ENCODE measurements at regions not wholly inside any gene's neighbourhood (a gene's known extent, or its start where the extent isn't known, plus 50 kb on each side); places are given as distances from the start of the nearest gene placed in this dataset.

DNA sequence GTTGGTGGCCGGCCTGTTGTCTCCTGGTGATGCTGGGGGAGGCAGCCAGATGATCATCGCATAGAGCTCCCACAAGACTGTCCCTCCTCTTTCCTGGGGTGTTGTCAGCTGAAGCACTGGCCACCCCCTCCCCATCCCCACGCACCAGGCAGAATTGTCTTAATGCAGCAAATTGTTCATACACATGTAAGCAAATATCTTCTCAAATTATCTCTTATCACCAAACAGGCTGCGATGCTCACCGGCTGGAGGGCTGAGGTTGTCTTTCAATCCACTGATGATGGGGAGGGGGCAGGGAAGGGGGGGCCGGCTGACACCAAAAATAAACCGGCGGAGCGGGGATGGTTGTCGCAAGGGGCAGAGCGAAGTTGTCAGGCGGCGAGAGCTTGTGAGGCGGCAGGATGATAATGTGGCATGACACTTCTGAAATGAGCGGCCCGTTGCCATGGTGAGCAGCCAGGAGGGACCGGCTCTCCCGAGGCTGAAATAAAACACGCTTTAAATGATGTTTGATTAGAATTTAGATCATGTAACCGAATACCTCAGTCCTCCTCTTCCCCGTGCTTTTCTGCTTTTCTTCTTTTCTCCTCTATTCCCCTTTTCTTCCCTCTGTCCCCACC is 59.8 kb downstream of the MRM1 start:
- no peaks in the 10 kb centered on the region for H3K9me3 ChIP-seq (ENCODE audit: low read depth, low read length)
- H3K27me3 ChIP-seq (ENCODE audit: insufficient read depth, low read length): peaks cover 25% of the 10 kb centered on the region
- no peaks in the 10 kb centered on the region for H3K4me1 ChIP-seq (ENCODE audit: insufficient read depth, low read length)
- H3K4me3 ChIP-seq (ENCODE audit: low read length): no peak overlapping the region

DNA sequence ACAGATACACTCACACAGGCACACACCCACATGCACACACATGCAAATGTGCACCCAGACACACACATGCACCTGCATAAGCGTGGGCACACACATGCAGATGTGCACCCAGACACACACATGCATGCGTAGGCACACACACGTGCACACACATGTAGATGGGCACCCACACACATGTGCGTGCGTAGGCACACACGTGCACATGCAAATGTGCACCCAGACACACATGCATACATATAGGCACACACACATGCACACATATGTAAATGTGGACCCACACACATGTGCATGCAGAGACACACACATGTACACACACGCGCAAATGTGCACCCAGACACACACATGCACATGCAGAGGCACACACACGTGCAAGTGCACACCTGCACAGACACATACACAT is 60.3 kb downstream of the MRM1 start:
- Histone ChIP-seq H3K4me3 (ENCODE audit: low read length) (no peak overlapping the region), H3K27me3 (ENCODE audit: insufficient read depth, low read length) (peaks cover 20% of the 10 kb centered on the region), H3K9me3 (ENCODE audit: low read depth, low read length) (no peaks in the 10 kb centered on the region), H3K4me1 (ENCODE audit: insufficient read depth, low read length) (no peaks in the 10 kb centered on the region)

DNA sequence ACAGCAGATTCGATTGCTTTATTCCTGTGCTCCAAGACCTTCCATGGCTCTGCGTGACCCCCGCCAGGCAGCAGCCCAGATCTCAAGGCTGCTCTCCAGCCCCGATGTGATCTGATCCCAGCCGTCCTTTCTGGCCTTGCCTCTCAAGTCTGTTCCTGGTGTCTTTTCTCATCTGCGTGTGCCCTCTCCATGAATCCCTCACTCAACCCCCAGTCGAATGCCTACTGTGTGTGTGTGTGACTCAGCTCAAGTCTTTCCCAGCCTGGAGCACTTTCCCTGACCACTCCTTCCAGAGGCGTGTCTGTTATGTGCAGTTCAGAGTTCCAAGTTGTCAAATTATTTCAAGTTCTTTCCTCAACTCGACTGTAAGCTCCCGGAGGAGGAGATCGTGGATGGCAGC is 64.0 kb downstream of the MRM1 start:
- Histone ChIP-seq H3K4me1 (ENCODE audit: insufficient read depth, low read length) (no peaks in the 10 kb centered on the region), H3K27me3 (ENCODE audit: insufficient read depth, low read length) (no peaks in the 10 kb centered on the region), H3K4me3 (ENCODE audit: low read length) (no peak overlapping the region), H3K9me3 (ENCODE audit: low read depth, low read length) (no peaks in the 10 kb centered on the region)

DNA sequence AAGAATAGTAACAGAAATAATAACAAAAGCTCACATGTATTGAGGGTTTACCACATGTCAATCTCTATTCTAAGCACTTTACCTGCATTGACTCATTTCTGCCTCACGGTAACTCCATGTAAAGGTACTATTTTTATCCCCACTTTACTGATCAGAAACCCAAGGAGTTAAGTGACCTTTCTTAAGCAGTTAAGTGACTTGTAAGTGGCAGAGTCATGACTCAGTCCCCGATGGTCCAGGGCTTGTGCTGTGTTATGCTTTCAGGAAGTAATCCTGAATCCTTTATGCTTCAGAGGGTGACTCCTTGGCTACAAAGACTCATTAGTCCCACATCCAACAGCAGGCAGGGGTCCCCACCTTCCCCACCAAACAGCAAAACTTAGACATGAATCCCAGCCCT is 66.5 kb downstream of the MRM1 start:
- Histone ChIP-seq H3K9me3 (ENCODE audit: low read depth, low read length) (no peaks in the 10 kb centered on the region), H3K4me3 (ENCODE audit: low read length) (no peak overlapping the region), H3K27me3 (ENCODE audit: insufficient read depth, low read length) (no peaks in the 10 kb centered on the region), H3K4me1 (ENCODE audit: insufficient read depth, low read length) (no peaks in the 10 kb centered on the region)

DNA sequence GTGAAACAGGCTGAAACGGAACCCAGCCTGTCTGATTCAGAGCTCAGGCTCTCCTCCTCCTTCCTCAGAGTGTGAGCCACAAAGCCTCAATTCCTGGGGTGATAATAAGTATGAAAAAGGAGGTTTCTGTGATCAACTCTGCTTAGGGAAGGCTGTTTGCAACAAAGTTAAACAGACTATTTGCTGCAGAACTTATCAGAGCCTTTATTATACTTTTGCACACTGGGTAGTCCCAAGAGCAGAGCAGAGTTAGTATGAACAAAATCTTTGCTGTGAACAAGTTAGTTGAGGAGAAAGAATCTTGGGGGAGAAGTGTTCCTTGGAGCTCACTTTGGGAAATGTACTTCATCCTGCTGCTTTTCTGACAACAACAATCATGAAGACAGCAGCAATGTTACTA is 67.4 kb downstream of the MRM1 start:
- Histone ChIP-seq H3K4me1 (ENCODE audit: insufficient read depth, low read length) (peaks cover 1% of the 10 kb centered on the region), H3K9me3 (ENCODE audit: low read depth, low read length) (no peaks in the 10 kb centered on the region), H3K4me3 (ENCODE audit: low read length) (no peak overlapping the region), H3K27me3 (ENCODE audit: insufficient read depth, low read length) (no peaks in the 10 kb centered on the region)

DNA sequence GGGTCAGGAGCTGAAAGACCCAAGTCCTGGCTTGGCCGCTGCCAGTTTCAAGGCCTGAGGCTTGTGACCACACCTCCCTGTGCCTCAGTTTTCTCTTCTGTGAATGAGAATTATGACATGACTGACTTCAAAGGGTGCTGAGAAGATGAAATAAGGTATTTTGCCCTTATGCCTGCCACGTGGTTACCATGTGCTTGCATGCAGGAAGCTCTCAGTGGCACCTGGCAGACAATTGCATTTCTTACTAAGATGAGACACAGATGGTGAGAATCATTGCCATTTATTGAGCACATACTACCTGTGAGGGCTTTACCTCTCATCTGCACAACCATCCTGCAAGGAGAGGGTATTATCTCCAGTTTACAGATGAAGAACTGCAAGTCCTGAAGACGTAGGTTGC is 69.8 kb downstream of the MRM1 start:
- Histone ChIP-seq H3K4me1 (ENCODE audit: insufficient read depth, low read length) (peaks cover 18% of the 10 kb centered on the region), H3K4me3 (ENCODE audit: low read length) (no peak overlapping the region), H3K9me3 (ENCODE audit: low read depth, low read length) (no peaks in the 10 kb centered on the region), H3K27me3 (ENCODE audit: insufficient read depth, low read length) (no peaks in the 10 kb centered on the region)

DNA sequence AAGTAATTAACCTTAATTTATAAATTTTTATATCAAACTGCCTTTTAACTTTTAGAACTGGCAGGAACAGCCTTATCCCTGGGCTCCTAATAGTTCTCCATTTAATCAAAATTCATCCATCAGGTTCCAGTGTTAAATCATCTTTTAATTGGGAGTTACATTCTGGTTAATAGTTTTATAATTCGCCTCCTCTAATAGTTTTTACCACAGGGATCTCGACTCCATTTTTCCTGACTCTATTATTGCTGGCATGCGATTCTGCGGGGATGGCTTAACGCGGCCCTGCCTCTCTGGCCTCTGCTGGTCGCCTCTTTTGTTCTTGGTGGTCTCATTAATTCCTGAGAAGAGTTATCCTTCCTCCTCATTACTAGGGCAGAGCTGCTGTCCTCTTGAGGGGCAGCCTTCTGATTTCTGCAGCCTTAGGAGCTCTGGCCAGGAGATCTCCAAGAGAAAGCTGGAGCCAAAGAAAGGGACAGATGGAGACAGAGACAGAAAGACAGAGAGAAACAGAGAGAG is 71.1 kb downstream of the MRM1 start:
- Histone ChIP-seq H3K4me1 (ENCODE audit: insufficient read depth, low read length) (peaks cover 18% of the 10 kb centered on the region), H3K4me3 (ENCODE audit: low read length) (no peak overlapping the region), H3K9me3 (ENCODE audit: low read depth, low read length) (no peaks in the 10 kb centered on the region), H3K27me3 (ENCODE audit: insufficient read depth, low read length) (no peaks in the 10 kb centered on the region)

DNA sequence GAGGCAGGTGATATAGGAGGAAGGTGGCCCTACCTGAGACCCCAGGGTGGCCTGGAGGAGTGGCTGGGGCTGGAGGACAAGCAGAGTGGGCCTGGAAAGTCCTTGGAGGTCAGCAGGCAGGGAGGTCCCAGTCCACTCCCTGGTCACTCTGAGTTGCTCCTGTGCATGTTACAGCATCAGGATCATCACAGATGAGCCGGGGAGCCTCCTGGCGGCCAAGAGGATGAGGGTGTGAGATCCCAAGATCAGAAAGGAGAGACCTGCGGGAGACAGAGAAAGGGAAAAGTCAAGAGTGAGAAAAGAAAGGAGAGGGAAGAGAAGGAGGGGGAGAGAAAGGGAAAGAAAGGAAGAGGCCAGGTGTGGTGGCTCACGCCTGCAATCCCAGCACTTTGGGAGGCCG is 71.7 kb downstream of the MRM1 start:
- H3K4me1 ChIP-seq (ENCODE audit: insufficient read depth, low read length): peaks cover 18% of the 10 kb centered on the region
- H3K9me3 ChIP-seq (ENCODE audit: low read depth, low read length): no peaks in the 10 kb centered on the region
- H3K4me3 ChIP-seq (ENCODE audit: low read length): no peak overlapping the region
- H3K27me3 ChIP-seq (ENCODE audit: insufficient read depth, low read length): no peaks in the 10 kb centered on the region

DNA sequence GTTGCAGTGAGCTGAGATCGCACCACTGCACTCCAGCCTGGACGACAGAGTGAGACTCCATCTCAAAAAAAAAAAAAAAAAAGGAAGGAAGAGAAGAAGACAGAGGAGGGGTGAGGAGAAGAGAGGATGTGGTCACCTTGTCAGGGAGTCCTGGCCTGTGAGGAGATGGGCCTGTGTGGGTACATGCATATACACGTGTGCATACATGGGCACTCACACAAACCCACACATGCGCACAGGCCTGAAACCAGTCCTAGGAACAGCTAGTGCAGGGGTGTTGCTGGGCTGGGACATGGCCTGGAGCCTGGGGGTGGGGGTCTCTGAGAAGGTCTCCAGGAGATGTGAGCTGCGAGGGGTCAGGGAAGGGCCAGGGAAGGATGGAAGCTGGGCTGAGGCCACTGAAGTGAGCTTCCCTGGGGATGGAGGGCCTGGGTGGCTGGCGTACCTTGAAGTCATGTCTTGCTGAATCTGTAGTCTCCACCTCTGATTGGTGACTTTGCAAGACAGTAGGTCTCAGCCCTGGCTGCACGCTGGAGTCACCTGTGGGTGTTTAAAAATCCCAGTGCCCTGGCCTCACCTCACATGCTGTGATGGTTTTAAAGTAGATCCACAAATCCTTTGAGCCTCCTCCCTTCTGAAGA is 72.4 kb downstream of the MRM1 start:
- peaks cover 18% of the 10 kb centered on the region for H3K4me1 ChIP-seq (ENCODE audit: insufficient read depth, low read length)
- no peak overlapping the region for H3K4me3 ChIP-seq (ENCODE audit: low read length)
- no peaks in the 10 kb centered on the region for H3K9me3 ChIP-seq (ENCODE audit: low read depth, low read length)
- H3K27me3 ChIP-seq (ENCODE audit: insufficient read depth, low read length): no peaks in the 10 kb centered on the region

DNA sequence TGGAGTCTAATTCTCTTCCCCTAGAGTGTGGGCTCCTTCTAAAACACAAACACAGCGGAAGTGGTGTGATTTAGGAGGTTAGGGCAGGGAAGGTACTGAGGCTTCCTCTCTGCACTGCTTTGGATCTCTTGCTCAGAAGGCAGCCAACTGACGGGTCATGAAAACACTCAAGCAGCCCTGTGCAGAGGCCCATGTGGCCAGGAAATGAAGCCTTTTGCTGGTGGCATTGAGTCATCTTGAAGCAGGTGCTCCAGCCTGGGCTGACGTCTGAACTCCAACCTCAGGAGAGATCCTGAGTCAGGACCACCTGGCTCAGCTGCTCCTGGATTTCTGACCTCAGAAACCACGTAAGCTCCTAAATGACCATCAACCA is 72.9 kb downstream of the MRM1 start:
- H3K27me3 ChIP-seq (ENCODE audit: insufficient read depth, low read length): no peaks in the 10 kb centered on the region
- H3K4me3 ChIP-seq (ENCODE audit: low read length): no peak overlapping the region
- no peaks in the 10 kb centered on the region for H3K9me3 ChIP-seq (ENCODE audit: low read depth, low read length)
- H3K4me1 ChIP-seq (ENCODE audit: insufficient read depth, low read length): peaks cover 18% of the 10 kb centered on the region

DNA sequence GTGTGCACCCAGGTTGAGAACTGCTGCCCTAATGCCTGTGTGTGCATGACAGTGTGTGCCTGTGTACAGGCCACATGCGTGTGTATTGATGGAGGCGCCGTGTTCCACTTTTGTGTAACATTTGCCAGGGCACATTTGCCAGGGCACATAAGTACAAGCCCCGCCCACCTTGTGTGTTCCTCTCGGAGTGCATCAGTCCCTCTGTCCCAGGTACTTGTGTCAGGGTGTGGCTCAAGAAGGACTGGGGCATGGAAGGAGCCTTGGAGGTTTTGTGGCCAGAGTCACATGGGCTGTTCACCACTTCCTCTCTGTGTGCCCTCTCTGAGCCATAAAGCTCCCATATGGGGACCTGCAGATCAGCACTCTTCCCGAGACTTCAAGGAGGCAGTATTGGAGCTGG is 73.9 kb downstream of the MRM1 start:
- Histone ChIP-seq H3K4me1 (ENCODE audit: insufficient read depth, low read length) (peaks cover 18% of the 10 kb centered on the region), H3K9me3 (ENCODE audit: low read depth, low read length) (no peaks in the 10 kb centered on the region), H3K27me3 (ENCODE audit: insufficient read depth, low read length) (no peaks in the 10 kb centered on the region), H3K4me3 (ENCODE audit: low read length) (no peak overlapping the region)

DNA sequence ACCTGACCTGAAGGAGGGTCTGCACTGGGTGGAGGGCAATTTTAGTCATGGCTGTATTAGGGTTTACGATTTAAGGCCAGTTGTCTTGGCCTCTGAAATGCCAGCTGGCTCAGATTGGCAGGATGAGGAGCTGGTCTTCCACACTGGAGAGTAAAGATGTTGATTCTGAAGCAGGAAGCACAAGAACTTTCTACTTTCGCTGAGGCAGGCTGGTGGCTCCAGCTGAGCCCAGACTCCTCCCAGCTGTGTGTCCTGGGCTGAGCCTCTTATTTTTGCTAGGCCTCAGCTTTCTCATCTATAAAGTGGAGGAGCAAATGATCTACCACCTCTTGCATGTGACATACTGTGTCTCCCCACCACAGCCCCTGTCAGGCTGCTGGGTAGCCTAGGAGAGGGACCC is 74.4 kb downstream of the MRM1 start:
- no peak overlapping the region for H3K4me3 ChIP-seq (ENCODE audit: low read length)
- H3K9me3 ChIP-seq (ENCODE audit: low read depth, low read length): no peaks in the 10 kb centered on the region
- no peaks in the 10 kb centered on the region for H3K27me3 ChIP-seq (ENCODE audit: insufficient read depth, low read length)
- H3K4me1 ChIP-seq (ENCODE audit: insufficient read depth, low read length): peaks cover 18% of the 10 kb centered on the region

DNA sequence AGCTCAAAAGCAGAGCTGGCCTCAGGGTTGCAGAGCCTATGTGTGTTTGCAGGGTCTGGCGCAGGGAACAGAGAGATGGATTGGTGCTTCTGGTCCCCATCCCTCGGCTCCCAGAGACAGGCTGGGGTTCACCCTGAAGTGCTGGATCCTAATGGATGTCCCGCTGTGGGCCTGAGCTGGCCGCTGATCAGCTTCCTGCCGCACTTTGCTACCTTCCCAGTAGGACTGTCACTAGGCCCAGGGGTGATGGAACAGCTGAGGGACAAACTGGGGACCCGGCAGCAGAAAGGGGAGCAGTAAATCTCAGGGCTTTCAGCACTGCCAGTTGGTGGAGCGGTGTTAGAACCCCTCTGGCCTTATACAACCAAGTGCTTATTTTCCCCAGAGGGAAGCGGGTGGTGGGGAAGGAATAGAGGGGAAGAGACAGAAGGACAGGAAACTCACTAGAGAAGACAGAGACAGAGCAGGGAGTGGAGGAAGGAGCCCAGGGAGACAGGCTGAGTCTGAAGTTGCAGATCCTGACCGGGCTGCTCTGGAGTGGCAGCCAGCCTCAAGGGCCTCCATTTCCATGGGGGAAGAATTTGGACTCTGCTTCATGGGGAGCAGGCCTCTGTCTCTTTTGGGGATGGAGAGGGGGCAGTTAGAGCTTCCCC is 78.6 kb downstream of the MRM1 start:
- no peak overlapping the region for H3K4me3 ChIP-seq (ENCODE audit: low read length)
- peaks cover 11% of the 10 kb centered on the region for H3K4me1 ChIP-seq (ENCODE audit: insufficient read depth, low read length)
- H3K9me3 ChIP-seq (ENCODE audit: low read depth, low read length): no peaks in the 10 kb centered on the region
- no peaks in the 10 kb centered on the region for H3K27me3 ChIP-seq (ENCODE audit: insufficient read depth, low read length)

DNA sequence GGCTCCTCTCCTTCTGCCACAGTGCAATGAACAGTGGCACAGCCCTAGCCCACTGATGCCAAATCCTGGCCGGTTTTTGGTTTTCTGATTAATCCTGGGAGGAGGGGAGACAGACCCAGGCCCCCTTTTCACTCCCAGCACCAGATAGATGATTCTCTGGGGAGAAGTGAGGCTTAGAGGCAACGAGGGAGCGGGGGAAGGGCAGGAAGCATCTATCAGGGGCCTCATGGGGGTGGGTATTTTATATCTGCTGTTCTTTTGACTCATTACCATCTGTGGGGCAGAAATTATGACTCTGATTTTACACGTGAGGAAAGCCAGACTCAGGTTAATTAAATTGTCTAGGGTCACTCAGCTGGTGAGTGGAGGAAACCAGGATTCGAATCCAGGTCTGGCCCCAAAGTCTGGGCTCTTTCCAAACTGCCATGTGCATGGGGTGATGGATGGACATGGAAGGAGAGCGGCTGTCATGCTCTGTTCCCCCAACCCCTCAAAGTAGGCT is 79.4 kb downstream of the MRM1 start:
- no peaks in the 10 kb centered on the region for H3K9me3 ChIP-seq (ENCODE audit: low read depth, low read length)
- H3K27me3 ChIP-seq (ENCODE audit: insufficient read depth, low read length): no peaks in the 10 kb centered on the region
- H3K4me1 ChIP-seq (ENCODE audit: insufficient read depth, low read length): peaks cover 3% of the 10 kb centered on the region
- no peak overlapping the region for H3K4me3 ChIP-seq (ENCODE audit: low read length)

DNA sequence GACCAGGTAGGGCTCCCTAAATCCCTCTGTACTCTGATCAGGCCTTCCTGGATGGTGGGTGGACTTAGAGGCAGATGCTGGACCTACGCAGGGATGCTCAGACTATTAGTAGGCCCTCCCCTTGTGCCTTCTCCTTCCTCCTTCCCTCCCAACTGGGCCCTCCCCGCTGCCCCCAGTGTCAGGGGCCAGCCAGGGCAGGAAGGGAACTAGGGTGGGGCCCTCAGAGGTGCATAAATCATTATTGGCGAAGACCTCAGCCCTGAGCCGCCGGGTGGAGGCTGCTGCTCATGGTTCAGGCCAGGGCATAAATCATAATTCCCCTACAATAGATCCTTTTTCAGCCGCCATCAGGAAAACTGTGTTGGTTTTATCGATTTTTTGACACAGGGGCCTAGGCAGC is 81.4 kb downstream of the MRM1 start:
- Histone ChIP-seq H3K4me3 (ENCODE audit: low read length) (no peak overlapping the region), H3K9me3 (ENCODE audit: low read depth, low read length) (no peaks in the 10 kb centered on the region), H3K4me1 (ENCODE audit: insufficient read depth, low read length) (no peaks in the 10 kb centered on the region), H3K27me3 (ENCODE audit: insufficient read depth, low read length) (no peaks in the 10 kb centered on the region)

All from mononuclear cell (primary cell).